HG03439 (cell line): ENCODE measurements at regions not wholly inside any gene's neighbourhood (a gene's known extent, or its start where the extent isn't known, plus 50 kb on each side); places are given as distances from the start of the nearest gene placed in this dataset.

ENCODE experiments used
- ATAC-seq: cut with Tn5 transposase; IDR thresholded peaks from one replicate; pipeline ENCODE4 v1.9.1; 2021; ENCODE audit warnings: mild to moderate bottlenecking, moderate library complexity; ENCODE audit not compliant: unreplicated experiment

DNA sequence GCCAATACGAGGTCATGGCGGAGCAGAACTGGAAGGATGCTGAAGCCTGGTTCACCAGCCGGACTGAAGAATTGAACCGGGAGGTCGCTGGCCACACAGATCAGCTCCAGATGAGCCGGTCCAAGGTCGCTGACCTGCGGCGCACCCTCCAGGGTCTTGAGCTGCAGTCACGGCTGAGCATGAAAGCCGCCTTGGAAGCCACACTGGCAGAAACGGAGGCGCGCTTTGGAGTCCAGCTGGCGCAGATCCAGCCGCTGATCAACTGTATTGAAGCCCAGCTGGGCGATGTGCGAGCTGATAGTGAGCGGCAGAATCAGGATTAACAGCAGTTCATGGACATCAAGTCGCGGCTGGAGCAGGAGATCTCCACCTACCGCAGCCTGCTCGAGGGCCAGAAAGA lies 296.9 kb downstream of the OGFRL1 start:
- ATAC-seq = no peak

- ATAC-seq = no peak
Observed at GRCh38 chr6:71588490-71588889, 297.9 kb upstream of the RIMS1 start.

- no peak for ATAC-seq
Observed at GRCh38 chr6:71589254-71589653, 297.1 kb upstream of the RIMS1 start.

DNA sequence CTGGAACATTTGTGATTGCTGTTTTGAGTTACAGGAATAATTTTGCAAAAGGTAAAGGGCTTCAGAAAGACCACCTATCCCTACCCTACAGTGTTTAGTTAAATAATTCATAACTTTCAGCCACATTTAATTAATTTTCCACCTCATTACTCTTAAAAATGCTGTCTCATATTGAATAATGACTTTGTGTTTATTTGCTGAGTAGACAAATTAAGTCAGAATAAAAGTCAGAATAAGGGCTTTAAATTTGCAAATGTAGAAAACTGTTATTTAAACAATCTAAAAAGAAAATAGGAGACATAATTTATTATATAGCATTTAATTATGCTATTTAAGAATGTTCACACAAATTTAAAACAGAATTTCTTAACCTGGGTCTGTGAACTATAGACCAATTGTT lies 293.7 kb upstream of the RIMS1 start:
- ATAC-seq = no peak

GRCh38 chr6:71599359-71599758 lies 287.0 kb upstream of the RIMS1 start:
- ATAC-seq = no peak

DNA sequence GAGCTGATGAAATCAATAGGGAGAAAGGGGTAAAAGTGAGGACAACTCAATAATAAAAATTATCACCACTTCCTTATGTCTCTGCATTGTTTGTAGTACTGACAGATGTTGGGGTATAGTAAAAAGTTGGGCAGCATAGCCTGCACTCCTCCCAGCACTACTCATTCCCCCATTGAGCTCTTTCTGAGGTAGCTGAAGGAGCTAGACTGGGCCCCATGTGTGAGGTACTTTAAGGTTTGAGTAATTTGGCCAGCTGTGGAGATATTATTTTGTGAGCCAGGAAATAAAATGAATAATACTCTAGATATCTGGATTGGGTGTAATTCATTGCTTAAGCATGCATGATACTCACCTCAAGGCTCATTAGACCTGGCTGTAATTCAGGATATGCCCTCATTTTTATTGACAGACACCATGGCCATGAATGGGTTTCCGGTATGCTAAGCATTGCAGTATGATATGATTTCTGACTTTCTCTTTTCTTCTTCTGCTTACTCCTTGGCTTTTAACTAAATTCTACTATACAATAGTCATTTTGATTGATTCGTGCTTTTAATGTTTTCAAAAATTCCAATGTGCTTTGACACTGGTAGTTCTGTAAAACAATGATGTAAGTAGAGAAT lies 283.9 kb upstream of the RIMS1 start:
- no peak for ATAC-seq

DNA sequence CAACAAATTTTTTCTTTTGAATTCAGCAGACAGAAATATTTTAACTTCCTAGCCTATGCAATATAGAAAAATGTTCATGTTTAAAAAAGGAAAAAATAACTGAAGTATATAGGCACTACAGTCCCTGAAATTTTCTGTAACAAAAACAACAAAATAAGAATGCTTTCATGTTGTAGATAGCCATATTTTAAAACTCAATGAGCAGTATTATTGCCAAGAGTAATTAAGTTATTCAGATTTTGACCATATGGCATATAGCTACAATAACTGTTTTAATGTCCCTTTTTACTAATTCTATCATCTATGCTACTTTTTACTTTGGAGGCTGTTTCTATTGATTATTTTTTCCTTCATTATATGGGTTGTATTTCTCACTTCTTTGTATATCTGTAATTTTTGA lies 283.3 kb upstream of the RIMS1 start:
- ATAC-seq = no peak

DNA sequence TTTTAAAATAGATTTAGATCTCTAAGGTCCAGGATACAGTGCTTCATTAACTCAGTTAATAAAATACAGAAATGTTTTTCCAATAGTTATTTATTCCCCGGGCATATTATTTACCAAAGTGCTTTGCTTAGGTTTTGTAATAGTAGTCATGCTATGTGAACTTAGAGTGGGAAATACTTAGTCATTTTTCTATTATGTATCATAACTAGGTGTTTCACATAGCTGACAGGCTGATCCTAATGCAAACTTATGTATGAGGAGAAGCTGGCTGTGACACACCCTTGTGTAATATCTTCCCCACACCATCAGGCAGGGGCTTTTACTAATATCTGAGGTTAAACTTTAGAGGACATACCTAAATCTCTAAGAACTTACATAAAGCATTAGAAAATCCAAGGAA lies 277.7 kb upstream of the RIMS1 start:
- no peak for ATAC-seq

GRCh38 chr6:71619836-71620235 lies 266.5 kb upstream of the RIMS1 start:
- ATAC-seq = no peak

- ATAC-seq = no peak
Observed at GRCh38 chr6:71621918-71622519, 264.3 kb upstream of the RIMS1 start.

DNA sequence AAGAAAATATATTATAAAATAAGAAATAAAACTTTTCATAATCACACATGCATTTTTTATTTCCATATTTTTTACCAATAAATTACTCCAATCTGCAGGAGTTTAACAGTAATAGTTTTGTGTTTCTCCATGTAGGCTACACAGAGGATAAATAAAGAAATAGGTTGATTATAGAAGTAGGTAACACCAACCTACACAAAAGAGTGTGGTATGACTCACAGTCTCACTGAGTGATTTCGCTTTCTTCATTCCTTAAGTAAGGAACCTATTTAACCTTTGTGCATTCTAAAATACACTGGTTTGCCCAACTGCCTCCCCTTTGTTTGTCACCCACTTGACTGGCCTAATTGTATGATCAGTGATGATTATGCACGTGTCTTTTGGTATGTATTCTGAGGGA lies 244.2 kb upstream of the RIMS1 start:
- no peak for ATAC-seq

DNA sequence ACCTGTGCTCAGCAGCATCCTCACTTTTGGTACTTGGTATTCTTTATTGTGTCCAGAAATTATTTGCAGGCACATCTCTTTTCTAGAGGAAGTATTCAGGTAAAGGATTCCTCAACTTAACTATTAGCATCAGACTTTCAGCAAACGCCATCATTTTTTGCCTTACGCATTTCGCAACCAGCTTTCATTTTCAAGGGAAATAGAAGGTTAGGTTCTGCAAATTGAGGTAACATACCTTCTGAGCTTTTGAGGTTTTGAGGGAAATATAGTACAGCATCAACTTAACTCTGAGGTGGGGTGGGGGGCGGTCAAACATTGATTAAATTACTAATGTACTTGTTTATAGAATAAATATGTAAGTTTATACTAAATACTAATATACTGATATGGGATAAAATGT lies 243.6 kb upstream of the RIMS1 start:
- no peak for ATAC-seq

GRCh38 chr6:71645299-71645698 lies 241.1 kb upstream of the RIMS1 start:
- ATAC-seq = no peak

GRCh38 chr6:71649915-71650314 lies 236.4 kb upstream of the RIMS1 start:
- ATAC-seq = no peak

- ATAC-seq = no peak
Observed at GRCh38 chr6:71651636-71652035, 234.7 kb upstream of the RIMS1 start.

DNA sequence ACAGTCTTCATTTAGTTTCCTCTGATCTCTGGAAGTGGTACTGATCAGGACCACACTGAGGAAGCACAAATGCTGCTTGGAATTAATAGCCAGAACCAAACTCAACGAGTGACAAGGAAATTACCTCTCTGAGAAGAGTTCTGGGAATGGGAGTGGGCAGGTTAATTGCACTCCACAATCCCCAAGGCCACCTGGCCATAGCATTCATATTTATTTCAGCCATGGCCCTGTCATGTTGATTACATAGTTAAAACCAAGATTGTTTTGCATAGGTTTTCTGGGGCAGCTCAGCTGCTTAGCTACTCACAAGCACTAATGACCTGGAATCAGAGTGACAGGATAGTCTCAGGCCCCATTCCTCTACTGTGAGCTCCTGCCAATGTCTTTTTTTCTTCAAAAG lies 230.2 kb upstream of the RIMS1 start:
- ATAC-seq = no peak

GRCh38 chr6:71665931-71666330 lies 220.4 kb upstream of the RIMS1 start:
- no peak for ATAC-seq

DNA sequence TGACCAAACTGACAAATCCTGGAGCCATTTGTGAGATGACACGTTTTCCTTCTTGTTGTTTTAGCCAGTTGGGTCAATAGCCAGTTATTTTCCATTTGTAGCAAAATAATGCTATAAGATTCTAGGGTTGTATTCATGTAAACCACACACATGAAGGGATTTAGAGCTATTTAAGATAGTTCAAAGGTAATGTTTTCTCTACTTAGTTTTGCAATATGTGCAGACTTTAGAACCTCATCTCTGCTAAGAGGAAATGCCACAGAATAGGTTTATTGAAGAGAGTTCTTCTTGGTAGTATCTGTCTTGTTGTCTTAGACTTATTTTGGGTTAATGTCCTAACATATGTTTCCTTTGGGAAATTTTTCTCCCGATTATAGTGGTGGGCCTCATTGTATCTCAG lies 213.5 kb upstream of the RIMS1 start:
- ATAC-seq = no peak

GRCh38 chr6:71675386-71675785 lies 211.0 kb upstream of the RIMS1 start:
- ATAC-seq = no peak

GRCh38 chr6:71676298-71676697 lies 210.1 kb upstream of the RIMS1 start:
- no peak for ATAC-seq

- no peak for ATAC-seq
Observed at GRCh38 chr6:71678091-71678490, 208.3 kb upstream of the RIMS1 start.

- no peak for ATAC-seq
Observed at GRCh38 chr6:71681234-71681867, 205.0 kb upstream of the RIMS1 start.
